Upper lobe of left lung (tissue), 6 donors: ENCODE measurements at regions not wholly inside any gene's neighbourhood (a gene's known extent, or its start where the extent isn't known, plus 50 kb on each side); places are given as distances from the start of the nearest gene placed in this dataset.

Experiments used
- ATAC-seq, 2 donors: fragments of 200-7000 bp; cut with Tn5 transposase; one replicate each; pipeline ENCODE4 v1.9.1; 2022; ENCODE audit warnings: mild to moderate bottlenecking in 2 of 2, moderate library complexity in 2 of 2; ENCODE audit not compliant: low FRiP score in 2 of 2
- DNase-seq, 2 donors: peaks; one replicate each; pipeline ENCODE4 v3.0.0-alpha.2; 2019 to 2020
- H3K27ac ChIP-seq, 4 donors: fragments of 200-600 bp; sonication (generic); one replicate each; pipeline ENCODE4 v1.5.1; 2016 to 2019
- H3K27me3 ChIP-seq, 4 donors: fragments of 200-600 bp; sonication (generic); one replicate each; pipeline ENCODE4 v1.5.1; 2017 to 2019
- H3K36me3 ChIP-seq, 4 donors: fragments of 200-600 bp; sonication (generic); one replicate each; pipeline ENCODE4 v1.5.1; 2016 to 2019
- H3K4me1 ChIP-seq, 4 donors: fragments of 200-600 bp; sonication (generic); one replicate each; pipeline ENCODE4 v1.5.1; 2018 to 2019
- H3K4me3 ChIP-seq, 4 donors: fragments of 200-600 bp; sonication (generic); one replicate each; pipeline ENCODE4 v1.5.1; 2017 to 2019; ENCODE audit warnings: mild to moderate bottlenecking in 2 of 4, moderate library complexity in 1 of 4
- H3K9me3 ChIP-seq, 4 donors: fragments of 200-600 bp; sonication (generic); one replicate each; pipeline ENCODE4 v1.5.1; 2018 to 2019
- EP300 ChIP-seq, 4 donors: sonication (generic); formaldehyde crosslinking; IDR thresholded peaks; one replicate each; pipeline ENCODE4 v1.5.1; 2017; ENCODE audit warnings: antibody characterized with exemption in 4 of 4, control low read depth in 2 of 4
- POLR2A ChIP-seq, 4 donors: fragments of 450-650 bp; IDR thresholded peaks; one replicate each; pipeline ENCODE4 v1.5.1; 2016 to 2017; ENCODE audit warnings: antibody characterized with exemption in 4 of 4, mild to moderate bottlenecking in 2 of 4
- POLR2AphosphoS5 ChIP-seq, 2 donors: sonication (generic); formaldehyde crosslinking; IDR thresholded peaks; one replicate each; pipeline ENCODE4 v1.5.1; 2017; ENCODE audit warnings: antibody characterized with exemption in 2 of 2
- WGBS, 2 donors: methylation state at CpG; one replicate each; pipeline ENCODE4 v1.1.5; 2017 to 2018; 5-methylcytosine and 5-hydroxymethylcytosine counted together
- TF ChIP-seq, protein P1 (sequence below), 6 experiments: fragments of 450-650 bp in 4 of 6; fragments of 200-600 bp in 2 of 6; sonication (generic) in 2 of 6; IDR thresholded peaks; one replicate each; pipeline ENCODE4 v1.5.1; 2016 to 2019; ENCODE audit warnings: antibody characterized with exemption in 6 of 6
- donor health status: DM: no; HTN: no; CAD: no; lungs with moderate emphysema.
- donor health status: DM: no; HTN: yes; CAD: no; lungs with severe emphysema.

DNA sequence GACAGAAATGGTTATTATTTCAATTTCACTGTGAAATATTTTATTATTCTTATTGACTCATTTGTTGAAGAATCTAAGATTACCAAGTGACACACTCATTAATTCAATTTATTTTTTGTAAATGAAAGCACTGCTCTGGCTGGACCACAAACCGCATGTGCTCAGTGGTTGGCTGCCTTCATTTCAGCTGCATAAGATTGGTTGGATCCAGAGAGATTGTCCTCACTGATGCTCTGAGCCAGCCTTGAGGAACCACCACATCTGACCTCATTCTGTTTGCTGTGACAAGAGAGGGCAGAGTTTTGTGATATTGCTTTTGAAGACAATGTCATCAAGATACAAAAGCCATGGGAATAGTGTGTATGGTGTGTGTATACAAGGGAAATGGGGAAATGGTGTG, 192.1 kb downstream of the CYRIA start:
- Histone ChIP-seq H3K27me3 (no peaks in the 10 kb centered on the region), H3K27ac (no peak overlapping the region), H3K9me3 (no peaks in the 10 kb centered on the region), H3K36me3 (no peaks in the 10 kb centered on the region), H3K4me3 (no peak overlapping the region), H3K4me1 (no peaks in the 10 kb centered on the region)
- TF ChIP-seq EP300 (IDR thresholded peaks at IDR 0.05) (no peak), POLR2AphosphoS5 (IDR thresholded peaks at IDR 0.05) (no peak), POLR2A (IDR thresholded peaks at IDR 0.05) (no peak)
- TF ChIP-seq, protein P1, sequence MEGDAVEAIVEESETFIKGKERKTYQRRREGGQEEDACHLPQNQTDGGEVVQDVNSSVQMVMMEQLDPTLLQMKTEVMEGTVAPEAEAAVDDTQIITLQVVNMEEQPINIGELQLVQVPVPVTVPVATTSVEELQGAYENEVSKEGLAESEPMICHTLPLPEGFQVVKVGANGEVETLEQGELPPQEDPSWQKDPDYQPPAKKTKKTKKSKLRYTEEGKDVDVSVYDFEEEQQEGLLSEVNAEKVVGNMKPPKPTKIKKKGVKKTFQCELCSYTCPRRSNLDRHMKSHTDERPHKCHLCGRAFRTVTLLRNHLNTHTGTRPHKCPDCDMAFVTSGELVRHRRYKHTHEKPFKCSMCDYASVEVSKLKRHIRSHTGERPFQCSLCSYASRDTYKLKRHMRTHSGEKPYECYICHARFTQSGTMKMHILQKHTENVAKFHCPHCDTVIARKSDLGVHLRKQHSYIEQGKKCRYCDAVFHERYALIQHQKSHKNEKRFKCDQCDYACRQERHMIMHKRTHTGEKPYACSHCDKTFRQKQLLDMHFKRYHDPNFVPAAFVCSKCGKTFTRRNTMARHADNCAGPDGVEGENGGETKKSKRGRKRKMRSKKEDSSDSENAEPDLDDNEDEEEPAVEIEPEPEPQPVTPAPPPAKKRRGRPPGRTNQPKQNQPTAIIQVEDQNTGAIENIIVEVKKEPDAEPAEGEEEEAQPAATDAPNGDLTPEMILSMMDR (IDR thresholded peaks at IDR 0.05) = no peak
- ATAC-seq = no peak
- DNase-seq = no peak
- WGBS, 2 donors = 88 to 90% methylated on average over 1 of the region's 1 CpG

- Histone ChIP-seq H3K4me3 (no peak overlapping the region), H3K9me3 (no peaks in the 10 kb centered on the region), H3K27me3 (no peaks in the 10 kb centered on the region), H3K27ac (no peak overlapping the region), H3K4me1 (no peaks in the 10 kb centered on the region), H3K36me3 (no peaks in the 10 kb centered on the region)
- WGBS, 2 donors = 79 to 86% methylated on average over 2 of the region's 2 CpGs
- TF ChIP-seq, protein P1 (IDR thresholded peaks at IDR 0.05) = no peak
- TF ChIP-seq POLR2A (IDR thresholded peaks at IDR 0.05) (no peak), POLR2AphosphoS5 (IDR thresholded peaks at IDR 0.05) (no peak), EP300 (IDR thresholded peaks at IDR 0.05) (no peak)
- ATAC-seq (no peak), DNase-seq (no peak)
Observed at GRCh38 chr2:16470936-16471490, 194.6 kb downstream of the CYRIA start.

GRCh38 chr2:16466821-16467151, 198.8 kb downstream of the CYRIA start:
- Histone ChIP-seq H3K27ac (no peak overlapping the region), H3K36me3 (no peaks in the 10 kb centered on the region), H3K4me3 (no peak overlapping the region), H3K9me3 (no peaks in the 10 kb centered on the region), H3K27me3 (no peaks in the 10 kb centered on the region), H3K4me1 (no peaks in the 10 kb centered on the region)
- TF ChIP-seq EP300 (IDR thresholded peaks at IDR 0.05) (no peak), POLR2A (IDR thresholded peaks at IDR 0.05) (no peak), POLR2AphosphoS5 (IDR thresholded peaks at IDR 0.05) (no peak)
- TF ChIP-seq, protein P1 (IDR thresholded peaks at IDR 0.05) = no peak
- no peak for DNase-seq
- WGBS, 2 donors = 64 to 71% methylated on average over 2 of the region's 2 CpGs
- no peak for ATAC-seq

DNA sequence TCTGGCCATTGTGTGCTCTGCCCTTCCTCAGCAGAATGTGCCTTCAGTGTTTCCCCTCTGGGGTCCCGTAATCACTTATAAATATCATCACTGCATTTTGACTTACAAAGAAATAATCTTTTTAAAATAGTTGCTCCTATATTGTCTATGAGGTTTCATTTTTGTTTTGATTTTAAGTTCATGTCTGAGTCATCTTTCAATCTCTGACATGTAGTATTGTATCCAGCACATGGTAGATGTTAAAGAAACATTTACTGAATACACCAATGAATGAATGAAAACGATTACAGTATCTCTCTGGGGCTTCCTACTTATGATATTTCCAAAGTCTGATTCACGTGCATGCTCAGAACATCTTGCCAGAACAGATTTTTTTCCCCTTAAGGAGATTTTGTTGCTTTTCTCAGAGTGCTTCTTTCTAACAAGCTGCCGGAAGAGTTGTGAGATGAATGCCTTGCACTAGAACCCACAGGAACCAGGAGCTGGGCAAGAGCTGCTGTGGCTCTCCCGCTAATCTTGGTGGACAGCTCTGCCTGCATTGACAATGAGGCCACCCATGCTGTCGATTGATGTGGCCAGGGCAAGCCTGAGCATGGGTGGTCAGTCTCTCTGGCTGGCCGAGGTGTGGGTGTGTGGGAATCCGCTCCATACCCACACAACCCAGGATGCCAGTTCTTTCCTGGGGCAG, 199.4 kb downstream of the CYRIA start:
- H3K27ac ChIP-seq = no peak overlapping the region
- DNase-seq (no peak), ATAC-seq (no peak)
- H3K9me3 ChIP-seq = no peaks in the 10 kb centered on the region
- H3K4me3 ChIP-seq = no peak overlapping the region
- H3K27me3 ChIP-seq = no peaks in the 10 kb centered on the region
- H3K36me3 ChIP-seq = no peaks in the 10 kb centered on the region
- WGBS, 2 donors = 69 to 77% methylated on average over 8 of the region's 8 CpGs
- TF ChIP-seq, protein P1 (IDR thresholded peaks at IDR 0.05) = no peak
- no peak for TF ChIP-seq POLR2AphosphoS5 (IDR thresholded peaks at IDR 0.05)
- no peak for TF ChIP-seq EP300 (IDR thresholded peaks at IDR 0.05)
- no peak for TF ChIP-seq POLR2A (IDR thresholded peaks at IDR 0.05)
- no peaks in the 10 kb centered on the region for H3K4me1 ChIP-seq

DNA sequence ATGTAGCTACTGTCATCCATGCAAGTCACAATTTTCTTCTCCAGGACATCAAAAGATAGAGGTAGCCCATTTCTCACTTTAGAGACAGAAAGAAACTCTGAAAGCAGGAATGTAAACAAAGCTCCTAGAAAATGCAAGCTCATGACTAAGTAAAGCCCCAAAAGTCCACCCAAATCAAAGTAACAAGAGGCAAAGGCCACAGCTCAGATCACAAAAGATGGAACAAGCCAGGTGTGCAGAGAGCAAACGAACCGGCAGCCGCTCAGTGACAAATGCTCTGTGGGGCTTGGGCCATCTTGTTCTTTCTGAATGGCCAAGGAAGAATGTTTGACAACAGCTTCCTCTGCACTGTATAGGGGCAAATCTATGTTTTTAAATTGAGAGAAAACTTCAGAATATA, 201.0 kb downstream of the CYRIA start:
- DNase-seq = no peak

More for the DNA sequence above, 201.0 kb downstream of the CYRIA start:
- no peak overlapping the region for H3K27ac ChIP-seq
- ATAC-seq = no peak
- WGBS, 2 donors = 88 to 89% methylated on average over 3 of the region's 3 CpGs
- TF ChIP-seq POLR2AphosphoS5 (IDR thresholded peaks at IDR 0.05) = no peak
- TF ChIP-seq POLR2A (IDR thresholded peaks at IDR 0.05) = no peak
- TF ChIP-seq EP300 (IDR thresholded peaks at IDR 0.05) = no peak
- TF ChIP-seq, protein P1 (IDR thresholded peaks at IDR 0.05) = no peak
- H3K4me3 ChIP-seq = no peak overlapping the region
- no peaks in the 10 kb centered on the region for H3K4me1 ChIP-seq
- H3K27me3 ChIP-seq = no peaks in the 10 kb centered on the region
- H3K36me3 ChIP-seq = no peaks in the 10 kb centered on the region
- no peaks in the 10 kb centered on the region for H3K9me3 ChIP-seq
